ENCODE measurements at regions not wholly inside any gene's neighbourhood (a gene's known extent, or its start where the extent isn't known, plus 50 kb on each side); places are given as distances from the start of the nearest gene placed in this dataset.

DNA sequence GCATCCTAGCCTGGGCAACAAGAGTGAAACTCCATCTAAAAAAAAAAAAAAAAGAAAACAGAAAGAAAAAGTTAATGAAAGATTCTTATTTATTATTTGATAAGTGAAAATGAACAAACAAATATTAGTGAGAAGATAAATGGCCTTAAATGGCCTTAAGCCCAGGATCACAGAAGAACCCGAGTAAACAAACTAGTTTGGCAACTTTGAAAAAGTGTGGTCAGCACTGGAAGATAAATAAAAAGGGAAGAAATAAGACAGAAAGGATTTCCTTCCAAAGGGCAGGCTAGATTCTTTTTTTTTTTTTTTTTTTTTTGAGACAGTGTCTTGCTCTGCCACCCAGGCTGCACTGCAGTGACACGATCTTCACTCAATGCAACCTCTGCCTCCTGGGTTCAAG is 692.4 kb downstream of the CPS1 start:
- no peak for DNase-seq

DNA sequence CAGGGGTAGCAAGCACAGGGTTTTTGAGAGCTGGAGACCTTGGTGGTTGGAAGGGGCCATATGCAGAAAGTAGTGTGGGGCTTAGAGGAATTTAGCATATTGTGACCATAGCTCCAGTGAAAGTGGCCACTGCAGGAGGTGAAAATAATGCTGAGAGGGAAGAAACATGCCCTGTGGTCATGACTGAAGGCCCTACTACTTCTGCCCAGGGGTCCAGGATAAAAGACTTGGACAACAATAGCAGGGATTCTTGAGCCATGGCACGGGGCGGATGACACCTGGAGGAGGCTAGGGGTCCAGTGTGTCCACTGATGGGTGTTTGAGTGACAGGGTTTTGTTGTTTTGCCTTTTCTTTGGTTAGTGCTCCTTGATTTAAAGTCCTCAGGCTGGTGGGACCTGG is 694.6 kb downstream of the CPS1 start:
- DNase-seq, result no peak

DNA sequence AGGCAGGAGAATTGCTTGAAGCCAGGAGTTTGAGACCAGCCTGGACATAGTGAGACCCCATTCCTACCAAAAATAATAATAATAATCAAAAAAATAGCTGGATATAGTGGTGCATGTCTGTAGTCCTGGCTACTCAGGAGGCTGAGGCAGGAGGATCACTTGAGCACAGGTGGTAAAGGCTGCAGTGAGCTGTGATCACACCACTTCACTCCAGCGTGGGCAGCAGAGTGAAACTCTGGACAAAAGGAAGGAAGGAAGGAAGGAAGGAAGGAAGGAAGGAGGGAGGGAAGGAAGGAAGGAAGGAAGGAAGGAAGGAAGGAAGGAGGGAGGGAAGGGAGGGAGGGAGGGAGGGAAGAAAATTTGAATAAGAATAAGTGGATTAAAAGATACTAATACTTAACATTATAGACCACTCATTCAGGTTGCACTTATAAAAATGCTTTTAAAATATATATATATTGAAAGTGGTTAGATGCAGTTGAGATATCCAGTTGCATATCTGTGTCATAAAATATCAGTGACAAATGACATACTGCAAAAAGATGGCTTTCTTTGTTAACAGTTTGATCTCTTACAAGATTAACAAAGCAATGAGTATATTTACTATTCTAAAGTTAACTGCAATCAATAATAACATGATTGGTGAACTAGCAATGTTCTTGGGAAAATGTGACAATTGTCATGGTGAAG is 702.4 kb downstream of the CPS1 start:
- no peak for DNase-seq

DNA sequence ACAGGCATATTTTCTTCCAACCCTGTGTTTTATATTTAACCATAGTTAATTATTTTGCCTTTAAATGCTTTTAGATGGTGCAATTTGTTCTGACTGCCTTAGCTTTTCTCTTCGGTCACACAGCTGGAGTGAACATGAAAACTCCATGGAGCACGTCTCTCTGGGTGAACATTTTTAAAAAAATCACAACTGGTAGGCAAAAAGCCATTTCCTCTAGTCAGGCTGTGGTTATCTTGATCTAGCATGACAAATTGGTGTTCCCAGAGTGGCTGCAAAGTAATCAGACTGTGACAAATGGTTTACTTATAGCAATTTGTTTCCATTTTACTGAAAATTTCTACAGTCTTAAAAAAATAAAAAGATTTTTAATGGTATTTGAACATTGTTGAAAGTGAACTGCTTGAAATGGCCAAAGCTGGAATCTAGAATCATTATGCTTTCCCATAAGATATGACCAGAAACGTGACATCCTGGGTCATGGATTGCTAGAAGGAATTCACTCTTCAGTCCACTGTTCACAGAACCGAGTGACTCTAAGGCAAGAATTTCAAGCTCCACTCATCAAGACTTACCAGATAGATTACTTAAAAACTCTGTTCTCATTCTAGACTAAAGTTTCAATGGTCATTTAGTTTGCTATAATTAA is 703.6 kb downstream of the CPS1 start:
- DNase-seq, result no peak

DNA sequence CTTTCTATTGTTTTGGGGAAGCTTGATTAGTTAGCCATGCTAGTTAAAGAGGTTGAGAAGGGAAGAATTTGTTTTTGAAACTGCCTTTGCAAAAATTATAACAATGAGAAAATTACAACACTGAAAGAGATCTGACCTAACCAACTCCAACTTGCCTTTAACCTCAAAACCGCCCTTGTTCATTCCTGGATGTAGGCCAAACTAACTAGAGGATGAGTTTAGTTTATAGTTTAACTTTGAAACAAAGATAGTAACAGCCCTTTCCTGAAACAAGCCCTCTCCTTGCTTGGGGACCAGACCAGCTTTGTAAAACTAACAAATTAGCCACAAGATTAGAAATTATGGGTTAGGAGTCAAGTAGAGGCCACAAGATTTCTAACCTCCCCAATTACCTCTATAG is 713.9 kb downstream of the CPS1 start:
- no peak for DNase-seq

DNA sequence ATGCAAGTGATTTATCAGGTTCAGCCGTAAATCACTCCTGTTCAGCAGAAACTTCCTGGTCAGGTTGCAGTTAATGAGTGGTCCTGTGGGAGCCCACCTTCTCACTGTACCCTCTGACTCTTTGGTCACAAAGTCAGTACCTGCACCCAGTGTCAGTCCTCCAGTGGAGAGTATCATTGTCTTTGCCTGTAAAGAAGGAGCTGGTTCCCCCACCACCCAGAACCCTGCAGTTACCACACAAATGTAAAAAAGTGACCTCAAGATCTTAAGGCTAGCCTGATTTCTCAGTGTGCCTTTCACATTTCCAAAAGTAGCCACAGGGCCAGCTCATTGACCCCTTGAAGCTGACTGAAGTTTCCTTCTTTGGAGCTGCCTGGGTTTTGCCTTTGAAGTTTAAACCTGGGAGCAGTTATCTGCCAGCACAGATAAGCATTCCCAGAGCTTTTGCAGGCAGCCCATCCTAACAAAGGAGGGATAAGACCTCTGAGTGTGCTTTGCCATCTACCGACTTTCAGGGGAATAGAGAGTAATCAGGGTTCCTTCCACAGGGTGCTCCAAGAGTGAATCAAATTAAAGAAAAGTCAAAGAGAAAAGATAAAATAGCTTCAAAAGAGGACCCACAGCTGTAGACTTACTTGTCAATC is 725.2 kb downstream of the CPS1 start:
- DNase-seq, result no peak

DNA sequence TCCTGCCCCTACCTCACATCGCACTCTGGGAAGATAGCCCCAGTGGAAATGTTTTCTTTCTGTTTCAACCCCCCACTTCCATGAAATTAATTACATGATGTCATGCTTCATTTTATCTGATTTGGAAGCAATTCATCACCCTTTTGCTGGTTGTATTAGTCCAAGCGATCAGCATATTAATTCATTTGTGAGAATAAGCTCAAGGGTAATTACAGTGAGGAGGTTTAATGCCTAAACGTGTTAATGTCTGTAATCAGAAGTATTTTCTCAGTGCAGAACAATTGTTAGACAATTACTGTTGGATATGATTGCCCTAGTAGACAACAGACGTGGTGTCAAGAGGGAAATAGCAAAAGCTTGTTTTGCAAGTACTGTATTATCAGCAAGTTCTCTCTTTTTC is 746.3 kb downstream of the CPS1 start:
- DNase-seq, result no peak

DNA sequence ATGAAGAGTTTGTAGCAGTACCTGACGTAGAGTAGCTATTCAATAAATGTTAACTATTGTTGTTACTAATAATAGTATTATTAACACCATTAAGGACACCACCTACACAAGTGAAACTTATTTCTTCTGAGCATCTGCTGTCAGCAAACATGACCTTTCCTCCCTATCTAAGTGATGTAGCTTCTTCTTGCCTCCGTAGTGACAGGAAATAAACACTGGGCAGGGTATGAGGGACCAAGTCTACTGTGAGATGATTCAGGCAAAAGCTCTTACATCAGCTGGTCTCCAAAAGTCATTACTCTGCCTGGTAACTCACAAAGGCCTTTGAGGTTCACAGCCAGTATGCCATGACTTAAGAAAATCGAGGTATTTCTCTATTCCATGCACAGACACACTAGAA is 750.5 kb downstream of the CPS1 start:
- no peak for DNase-seq
